ENCODE measurements at regions not wholly inside any gene's neighbourhood (a gene's known extent, or its start where the extent isn't known, plus 50 kb on each side); places are given as distances from the start of the nearest gene placed in this dataset.

GRCh38 chrX:22664826-22665225, 334.9 kb upstream of the DDX53 start:
- DNase-seq (ENCODE audit: low spot score), result no peak

- no peak for DNase-seq (ENCODE audit: low spot score)
These were observed 333.9 kb upstream of the DDX53 start for GRCh38 chrX:22665818-22666217.

DNA sequence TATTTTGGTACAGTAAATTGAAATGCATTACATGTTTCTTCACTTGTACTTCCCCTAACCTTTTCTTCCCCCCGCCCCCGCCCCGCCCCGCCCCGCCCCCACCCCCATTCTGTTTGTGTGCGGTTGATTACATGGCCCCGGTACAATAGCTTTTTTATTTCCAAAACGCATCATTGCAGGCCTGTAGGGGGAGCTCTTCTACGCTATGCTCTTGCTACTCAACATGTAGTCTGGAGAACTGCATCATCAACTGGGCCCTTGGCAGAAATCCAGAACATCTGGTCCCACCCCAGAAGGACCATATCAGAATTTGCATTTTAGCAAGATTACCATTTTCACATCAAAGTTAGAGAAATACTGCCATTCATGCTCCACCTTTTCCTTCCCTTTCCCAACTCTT, 333.3 kb upstream of the DDX53 start:
- DNase-seq (ENCODE audit: low spot score), result peak; percentile 48

GRCh38 chrX:22674932-22675331, 324.8 kb upstream of the DDX53 start:
- no peak for DNase-seq (ENCODE audit: low spot score)

DNA sequence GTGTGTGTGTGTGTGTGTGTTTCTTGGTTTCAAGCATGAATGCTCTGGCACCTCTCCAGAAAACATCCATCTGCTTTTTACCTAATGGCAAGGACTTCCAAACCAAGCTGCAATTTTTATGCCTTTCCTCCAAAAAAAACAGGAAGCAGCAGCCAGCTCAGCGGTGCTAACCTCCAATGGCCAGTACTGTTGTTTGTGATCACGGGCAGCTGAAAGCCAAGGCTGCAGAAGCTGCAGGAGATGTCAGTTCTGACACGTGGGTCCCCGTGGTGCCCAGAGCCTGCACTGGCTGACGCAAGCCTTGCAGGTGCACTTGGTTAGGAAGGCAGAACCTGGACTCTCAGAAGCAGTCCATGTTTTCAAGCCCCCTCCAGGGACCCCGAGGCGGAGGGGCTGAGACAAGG, 313.6 kb upstream of the DDX53 start:
- no peak for DNase-seq (ENCODE audit: low spot score)

GRCh38 chrX:22689290-22689689, 310.5 kb upstream of the DDX53 start:
- DNase-seq (ENCODE audit: low spot score), result no peak

GRCh38 chrX:22690116-22690515, 309.6 kb upstream of the DDX53 start:
- DNase-seq (ENCODE audit: low spot score), result no peak

DNA sequence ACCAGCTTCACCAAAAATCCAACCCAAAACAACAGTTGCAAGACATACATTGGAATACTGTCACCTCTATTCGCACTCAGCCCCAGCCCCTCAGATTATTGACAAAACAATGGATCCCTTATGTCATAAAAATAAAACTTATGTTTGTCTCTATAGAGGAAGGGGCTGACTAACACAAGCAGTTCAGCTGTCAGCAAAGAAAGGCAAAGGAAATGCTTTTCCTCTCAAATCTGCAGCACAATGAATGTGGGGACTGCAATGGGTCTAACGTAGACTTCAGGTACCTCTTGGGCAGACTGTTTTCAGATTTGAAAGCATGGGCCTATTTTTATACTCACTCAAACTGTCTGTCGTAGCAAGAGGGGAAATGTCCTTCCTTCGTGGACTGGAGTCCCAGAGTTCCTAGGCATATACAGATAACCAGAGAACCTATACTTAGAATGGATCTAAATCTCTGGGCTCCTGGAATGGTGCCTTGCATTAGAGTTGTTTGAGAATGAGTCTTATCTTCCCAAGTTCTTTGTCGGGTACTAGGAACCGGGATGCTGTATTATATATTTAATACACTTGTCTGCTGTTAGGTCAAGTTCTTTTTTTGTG, 307.7 kb upstream of the DDX53 start:
- no peak for DNase-seq (ENCODE audit: low spot score)

GRCh38 chrX:22698151-22698550, 301.6 kb upstream of the DDX53 start:
- DNase-seq (ENCODE audit: low spot score), result no peak

DNA sequence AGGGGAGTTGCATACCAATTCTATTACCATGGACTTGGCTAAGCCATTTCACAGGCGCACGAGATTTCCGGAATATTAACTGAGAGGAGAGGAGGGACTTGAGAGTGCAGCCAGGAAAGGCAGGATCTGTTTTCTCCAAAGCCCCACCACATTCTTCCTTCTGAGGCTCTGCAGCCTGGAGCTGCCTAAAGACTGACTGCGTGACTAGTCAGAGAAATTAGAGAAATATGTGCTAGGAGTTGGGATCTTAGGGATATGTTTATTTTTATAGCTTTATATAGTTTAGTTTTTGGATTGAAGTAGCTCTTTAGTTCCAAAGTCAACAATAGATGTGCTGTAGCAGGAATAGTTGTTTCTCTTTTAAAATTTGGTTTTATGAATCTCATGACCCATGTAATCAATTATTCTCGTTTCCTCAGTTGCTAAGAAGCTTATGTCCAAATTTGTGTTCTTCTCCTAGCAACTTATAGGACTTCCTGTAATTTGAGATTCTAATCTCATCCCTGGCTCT, 300.1 kb upstream of the DDX53 start:
- DNase-seq (ENCODE audit: low spot score), result no peak

- DNase-seq (ENCODE audit: low spot score), result no peak
These were observed 286.8 kb upstream of the DDX53 start for GRCh38 chrX:22712942-22713341.

GRCh38 chrX:22730542-22730941, 269.2 kb upstream of the DDX53 start:
- no peak for DNase-seq (ENCODE audit: low spot score)

GRCh38 chrX:22737541-22737940, 262.2 kb upstream of the DDX53 start:
- no peak for DNase-seq (ENCODE audit: low spot score)

DNA sequence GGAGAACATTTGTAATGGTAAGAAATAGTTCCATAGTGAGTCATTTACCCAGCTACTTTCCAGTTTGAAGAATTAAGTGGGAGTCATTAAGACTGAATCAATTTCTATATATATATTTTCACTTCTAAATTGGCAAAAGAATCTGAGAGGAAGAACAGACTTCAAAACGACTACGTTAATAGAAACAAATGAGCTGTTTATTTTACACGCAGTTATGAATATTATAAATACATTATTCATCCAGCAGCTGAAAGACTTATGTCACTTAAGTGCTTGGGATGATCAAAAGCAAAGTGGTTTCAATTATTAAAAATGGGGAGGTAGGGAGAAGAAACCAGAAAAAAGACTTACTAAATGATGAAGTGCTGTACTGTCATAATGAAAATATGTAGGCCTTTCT, 260.5 kb upstream of the DDX53 start:
- no peak for DNase-seq (ENCODE audit: low spot score)

DNA sequence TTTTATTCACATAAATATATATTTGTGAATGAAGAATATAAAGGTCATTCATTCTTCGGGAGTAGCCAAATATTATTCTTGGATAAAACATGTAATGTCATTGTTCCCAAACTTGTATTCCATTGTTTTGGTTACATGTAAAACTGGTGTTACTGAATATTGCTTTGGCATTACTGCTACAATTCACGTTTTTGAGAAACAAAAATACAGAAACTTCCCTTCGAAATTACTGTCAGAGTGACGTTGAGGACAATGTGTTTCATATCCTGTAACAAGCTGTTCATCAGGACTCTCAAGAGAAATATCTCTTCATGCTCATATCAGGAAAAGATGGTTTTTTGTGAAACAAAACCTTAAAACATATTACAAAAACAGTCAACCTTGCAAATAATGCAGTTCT, 258.9 kb upstream of the DDX53 start:
- DNase-seq (ENCODE audit: low spot score), result no peak

GRCh38 chrX:22742174-22742573, 257.6 kb upstream of the DDX53 start:
- DNase-seq (ENCODE audit: low spot score), result no peak

- DNase-seq (ENCODE audit: low spot score), result no peak
These were observed 253.7 kb upstream of the DDX53 start for GRCh38 chrX:22746081-22746480.

GRCh38 chrX:22748093-22748999, 251.4 kb upstream of the DDX53 start:
- peak; percentile 64 for DNase-seq (ENCODE audit: low spot score)

- no peak for DNase-seq (ENCODE audit: low spot score)
These were observed 240.8 kb upstream of the DDX53 start for GRCh38 chrX:22758807-22759481.

- peak; percentile 15 for DNase-seq (ENCODE audit: low spot score)
These were observed 239.2 kb upstream of the DDX53 start for GRCh38 chrX:22760513-22761057.

DNA sequence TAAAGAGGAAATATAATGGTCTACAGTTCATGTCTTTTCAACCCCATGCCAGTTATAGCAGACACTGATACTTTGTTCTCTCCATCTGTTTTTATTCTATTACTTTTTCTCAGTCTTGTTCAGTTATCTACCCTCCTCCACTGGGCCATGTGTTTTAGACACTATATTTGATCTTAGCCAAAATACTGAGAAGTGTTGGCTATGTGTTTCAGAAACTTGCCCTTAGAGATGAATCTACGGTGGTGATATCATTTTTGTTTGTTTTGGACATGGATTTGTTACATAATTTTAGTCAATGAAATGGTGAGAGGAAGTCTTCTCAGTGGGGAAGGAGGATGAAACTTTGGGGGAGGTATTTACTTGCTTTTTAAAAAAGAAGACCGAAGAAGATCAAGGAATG, 211.5 kb upstream of the DDX53 start:
- DNase-seq (ENCODE audit: low spot score), result no peak

GRCh38 chrX:22795671-22796070, 204.1 kb upstream of the DDX53 start:
- DNase-seq (ENCODE audit: low spot score), result peak; percentile 49

- DNase-seq (ENCODE audit: low spot score), result peak; percentile 81
These were observed 199.4 kb upstream of the DDX53 start for GRCh38 chrX:22800360-22800759.
